Chondrocyte (in vitro differentiated cells): ENCODE measurements at regions not wholly inside any gene's neighbourhood (a gene's known extent, or its start where the extent isn't known, plus 50 kb on each side); places are given as distances from the start of the nearest gene placed in this dataset.

ENCODE experiments used
- DNase-seq: peaks from one replicate; pipeline ENCODE4 v3.0.0; 2021; ENCODE audit warnings: mixed read lengths, low spot score
- H3K27ac Mint-ChIP-seq: one replicate; pipeline ENCODE4 v1.8.0; 2021; ENCODE audit warnings: mild to moderate bottlenecking, moderate library complexity, mixed read lengths; ENCODE audit not compliant: unreplicated experiment
- H3K27me3 Mint-ChIP-seq: 2 replicates; pipeline ENCODE4 v1.8.0; 2021; ENCODE audit warnings: low read depth, mixed read lengths
- H3K36me3 Mint-ChIP-seq: 2 replicates; pipeline ENCODE4 v1.8.0; 2021; ENCODE audit warnings: low read depth, mixed read lengths
- H3K4me1 Mint-ChIP-seq: 2 replicates; pipeline ENCODE4 v1.8.0; 2021; ENCODE audit warnings: low read depth, mild to moderate bottlenecking, mixed read lengths
- H3K4me3 Mint-ChIP-seq: one replicate; pipeline ENCODE4 v1.8.0; 2021; ENCODE audit warnings: mild to moderate bottlenecking, moderate library complexity, mixed read lengths; ENCODE audit not compliant: unreplicated experiment
- H3K9me3 Mint-ChIP-seq: 2 replicates; pipeline ENCODE4 v1.8.0; 2021; ENCODE audit warnings: low read depth, mixed read lengths
- TF ChIP-seq, protein P1 (sequence below): fragments of 200-600 bp; sonication (generic); IDR thresholded peaks from 2 replicates; pipeline ENCODE4 v1.5.0; 2021; ENCODE audit warnings: antibody characterized with exemption, mild to moderate bottlenecking, moderate library complexity

DNA sequence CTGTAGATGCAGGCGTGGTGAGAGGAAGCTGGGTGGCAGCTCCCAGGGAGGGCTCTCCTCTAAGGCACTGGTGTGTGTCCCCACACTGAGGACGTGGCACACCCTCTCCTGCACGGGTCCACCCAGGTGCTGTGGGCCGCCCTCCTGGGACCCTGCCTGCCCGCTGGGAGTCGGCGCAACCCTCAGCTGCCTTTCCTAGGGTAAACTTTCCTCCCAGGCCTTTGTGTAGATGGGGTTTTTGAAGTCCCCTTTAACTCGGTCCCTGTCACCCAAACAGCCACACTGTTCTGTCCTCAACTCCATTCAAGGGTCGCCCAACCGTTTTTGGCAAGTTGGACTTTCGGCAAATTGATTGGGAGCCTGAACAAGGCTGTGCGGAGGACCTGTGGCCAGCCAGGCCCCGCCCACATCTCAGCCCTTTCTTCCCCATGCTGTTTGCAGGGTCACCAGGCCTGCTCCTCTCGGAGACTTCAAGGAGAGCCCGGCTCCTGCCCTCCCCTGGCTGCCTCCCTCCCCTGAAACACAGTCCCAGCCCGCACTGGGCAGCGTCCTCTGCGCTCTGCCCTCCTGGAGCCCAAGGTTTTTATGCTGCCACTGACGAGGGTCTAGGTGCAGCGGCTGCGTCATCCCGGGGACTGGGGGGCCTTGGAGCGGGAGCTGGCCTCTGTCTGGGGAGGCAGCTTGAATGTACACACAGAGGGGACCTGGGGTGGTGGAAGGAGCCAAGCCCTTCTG, 1126.2 kb downstream of the BRD1 start:
- Mint-ChIP-seq H3K36me3 (no peaks in the 10 kb centered on the region), H3K27ac (no peak overlapping the region), H3K9me3 (no peaks in the 10 kb centered on the region), H3K4me1 (no peaks in the 10 kb centered on the region), H3K4me3 (no peak overlapping the region), H3K27me3 (no peaks in the 10 kb centered on the region)
- TF ChIP-seq, protein P1, sequence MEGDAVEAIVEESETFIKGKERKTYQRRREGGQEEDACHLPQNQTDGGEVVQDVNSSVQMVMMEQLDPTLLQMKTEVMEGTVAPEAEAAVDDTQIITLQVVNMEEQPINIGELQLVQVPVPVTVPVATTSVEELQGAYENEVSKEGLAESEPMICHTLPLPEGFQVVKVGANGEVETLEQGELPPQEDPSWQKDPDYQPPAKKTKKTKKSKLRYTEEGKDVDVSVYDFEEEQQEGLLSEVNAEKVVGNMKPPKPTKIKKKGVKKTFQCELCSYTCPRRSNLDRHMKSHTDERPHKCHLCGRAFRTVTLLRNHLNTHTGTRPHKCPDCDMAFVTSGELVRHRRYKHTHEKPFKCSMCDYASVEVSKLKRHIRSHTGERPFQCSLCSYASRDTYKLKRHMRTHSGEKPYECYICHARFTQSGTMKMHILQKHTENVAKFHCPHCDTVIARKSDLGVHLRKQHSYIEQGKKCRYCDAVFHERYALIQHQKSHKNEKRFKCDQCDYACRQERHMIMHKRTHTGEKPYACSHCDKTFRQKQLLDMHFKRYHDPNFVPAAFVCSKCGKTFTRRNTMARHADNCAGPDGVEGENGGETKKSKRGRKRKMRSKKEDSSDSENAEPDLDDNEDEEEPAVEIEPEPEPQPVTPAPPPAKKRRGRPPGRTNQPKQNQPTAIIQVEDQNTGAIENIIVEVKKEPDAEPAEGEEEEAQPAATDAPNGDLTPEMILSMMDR: no peak
- peak; percentile 75 for DNase-seq

DNA sequence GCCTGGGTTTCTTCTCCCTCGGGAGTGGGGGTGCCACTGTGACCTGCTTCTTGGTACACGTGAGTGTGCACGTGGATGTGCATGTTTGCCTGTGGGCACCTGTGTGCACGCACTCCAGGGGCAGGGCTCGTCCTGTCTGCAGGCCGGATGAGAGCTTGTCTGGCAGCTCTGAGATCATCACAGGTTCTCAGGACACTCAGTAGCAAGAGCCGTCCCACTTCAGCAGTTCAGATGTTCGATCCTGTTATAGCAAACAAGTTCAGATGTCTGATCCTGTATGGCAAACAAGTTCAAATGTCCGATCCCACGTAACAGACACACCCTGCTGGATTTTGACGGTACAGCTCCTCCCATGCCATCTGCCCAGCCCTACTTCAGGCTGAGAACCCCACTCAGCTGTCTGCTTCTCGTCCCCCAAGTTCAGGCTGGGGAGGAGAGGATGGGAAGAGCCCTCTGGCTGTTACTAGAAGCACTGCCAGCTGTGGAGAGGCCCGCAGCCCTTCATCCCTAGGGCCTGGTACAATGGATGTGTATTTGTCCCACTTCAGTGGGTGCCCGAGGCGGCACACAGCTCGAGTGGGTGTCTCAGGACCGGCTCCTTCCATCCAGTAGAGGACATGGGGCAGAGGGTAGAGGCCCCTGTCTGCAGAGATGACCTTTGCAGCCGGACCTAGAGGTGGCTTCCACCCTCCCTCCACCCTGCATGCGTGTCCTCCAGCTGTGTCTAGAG, 1126.9 kb downstream of the BRD1 start:
- Mint-ChIP-seq H3K4me3 (no peak overlapping the region), H3K27me3 (no peaks in the 10 kb centered on the region), H3K4me1 (no peaks in the 10 kb centered on the region), H3K27ac (no peak overlapping the region), H3K36me3 (no peaks in the 10 kb centered on the region), H3K9me3 (no peaks in the 10 kb centered on the region)
- peak; percentile 84 for DNase-seq
- TF ChIP-seq, protein P1: no peak

DNA sequence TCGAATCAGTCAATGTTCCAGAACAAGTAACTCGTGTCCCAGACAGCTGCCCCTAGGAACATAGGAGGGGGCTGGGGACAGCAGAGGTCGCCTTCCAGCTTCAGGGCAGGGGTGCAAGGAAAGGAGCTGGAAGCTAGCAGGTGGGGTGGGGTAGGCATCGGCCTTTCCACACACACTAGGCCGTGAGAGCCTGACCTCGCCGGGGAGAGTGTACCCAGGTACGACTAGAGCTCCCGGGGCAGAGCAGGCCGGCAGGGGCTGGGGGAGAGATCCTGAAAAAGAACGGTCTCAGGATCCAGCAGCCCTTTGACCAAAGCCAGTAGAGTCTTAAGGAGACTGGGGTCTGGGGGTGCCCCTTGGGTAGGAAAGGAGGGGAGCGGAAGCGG, 1127.5 kb downstream of the BRD1 start:
- H3K36me3 Mint-ChIP-seq: no peaks in the 10 kb centered on the region
- H3K9me3 Mint-ChIP-seq: no peaks in the 10 kb centered on the region
- TF ChIP-seq, protein P1: no peak
- H3K4me1 Mint-ChIP-seq: no peaks in the 10 kb centered on the region
- H3K4me3 Mint-ChIP-seq: no peak overlapping the region
- H3K27me3 Mint-ChIP-seq: no peaks in the 10 kb centered on the region
- DNase-seq: no peak
- H3K27ac Mint-ChIP-seq: no peak overlapping the region

DNA sequence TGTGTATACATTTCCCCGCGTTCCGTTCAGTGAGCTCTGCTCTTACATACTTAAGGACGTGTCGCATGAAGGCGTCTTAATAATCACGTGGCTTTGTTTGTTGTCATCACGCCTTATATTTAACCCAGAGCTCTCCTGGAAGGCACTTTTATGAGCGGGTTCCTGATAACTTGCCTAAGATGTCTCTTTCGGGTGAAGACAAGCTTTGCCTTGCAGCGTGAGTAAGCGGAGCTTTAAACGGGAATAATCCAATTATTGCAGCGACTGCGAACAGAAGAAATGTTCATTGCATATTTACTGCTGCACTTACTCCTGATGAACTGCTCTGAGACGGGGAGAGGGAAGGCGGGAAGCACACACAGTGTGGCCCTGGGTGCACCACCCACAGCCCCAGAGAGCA, 1128.2 kb downstream of the BRD1 start:
- H3K4me3 Mint-ChIP-seq: no peak overlapping the region
- no peaks in the 10 kb centered on the region for H3K9me3 Mint-ChIP-seq
- H3K4me1 Mint-ChIP-seq: peaks cover 2% of the 10 kb centered on the region
- no peaks in the 10 kb centered on the region for H3K27me3 Mint-ChIP-seq
- no peak overlapping the region for H3K27ac Mint-ChIP-seq
- DNase-seq: no peak
- no peaks in the 10 kb centered on the region for H3K36me3 Mint-ChIP-seq
- TF ChIP-seq, protein P1: no peak

- DNase-seq: no peak
- TF ChIP-seq, protein P1: no peak
- Mint-ChIP-seq H3K4me1 (peaks cover 2% of the 10 kb centered on the region), H3K27me3 (no peaks in the 10 kb centered on the region), H3K4me3 (no peak overlapping the region), H3K27ac (no peak overlapping the region), H3K9me3 (no peaks in the 10 kb centered on the region), H3K36me3 (no peaks in the 10 kb centered on the region)
Observed at GRCh38 chr22:48698618-48699017, 1129.1 kb downstream of the BRD1 start.
